ENCODE measurements at regions not wholly inside any gene's neighbourhood (a gene's known extent, or its start where the extent isn't known, plus 50 kb on each side); places are given as distances from the start of the nearest gene placed in this dataset.

- ATAC-seq (ENCODE audit: low read depth) (no peak), DNase-seq (no peak)
- no peak overlapping the region for H3K9ac ChIP-seq (ENCODE audit: low read depth, low read length)
- H3K14ac ChIP-seq (replicated peaks; ENCODE audit: low read depth, low read length) = no peak overlapping the region
- H4K5ac ChIP-seq (ENCODE audit: low read depth, low read length) = no peak overlapping the region
- H3K36me3 ChIP-seq (ENCODE audit: control insufficient read depth, insufficient read depth, low read length) = no peaks in the 10 kb centered on the region
- no peak overlapping the region for H2BK20ac ChIP-seq (ENCODE audit: low read depth, low read length)
- ChIA-PET CTCF (no interaction called here), POLR2A (ENCODE audit: unreplicated experiment) (no interaction called here)
- no peak overlapping the region for H3K27ac ChIP-seq (ENCODE audit: insufficient read depth, low read length)
- H3K4me2 ChIP-seq (ENCODE audit: low read depth, low read length) = no peak overlapping the region
- no peaks in the 10 kb centered on the region for H3K4me1 ChIP-seq (ENCODE audit: control insufficient read depth, insufficient read depth, low read length)
- H3K9me3 ChIP-seq (ENCODE audit: control insufficient read depth, insufficient read depth, low read length) = peaks cover 5% of the 10 kb centered on the region
- no peak overlapping the region for H3K56ac ChIP-seq (ENCODE audit: extremely low read depth, insufficient read depth, low read length)
- H2AK5ac ChIP-seq (ENCODE audit: low read depth, low read length) = no peak overlapping the region
- dilution Hi-C loops (cut with HindIII; ENCODE audit: low sequenced_read_pairs, unreplicated experiment) = no loop called here
- no CpG with 5 or more reads among the region's 9 CpGs for WGBS, 2 experiments (ENCODE audit: extremely low coverage in 2 of 2, insufficient read length in 1 of 2)
- no peak overlapping the region for H2AFZ ChIP-seq (replicated peaks; ENCODE audit: low read length, poor library complexity)
- H3K4ac ChIP-seq (ENCODE audit: low read depth, low read length) = no peak overlapping the region
- no TSS peak for BruUV-seq (replicated peaks)
- no peaks in the 10 kb centered on the region for H3K79me1 ChIP-seq (ENCODE audit: low read depth in 1 of 2, low read length in 2 of 2)
- no peak overlapping the region for H3K18ac ChIP-seq (ENCODE audit: low read depth, low read length)
- no peak overlapping the region for H3K23ac ChIP-seq (ENCODE audit: low read depth, low read length)
- no peak overlapping the region for H2BK5ac ChIP-seq (ENCODE audit: low read depth, low read length, poor library complexity, severe bottlenecking)
- no peak overlapping the region for H4K8ac ChIP-seq (ENCODE audit: low read depth in 2 of 2, low read length in 2 of 2)
- no peak overlapping the region for H2BK15ac ChIP-seq (ENCODE audit: low read depth, low read length)
- in situ Hi-C loops (cut with MboI; ENCODE audit: low sequenced_read_pairs) = no loop called here
- TF ChIP-seq POLR2A (IDR thresholded peaks at IDR 0.05; ENCODE audit: low read depth, low read length) (no peak), RAD21 (IDR thresholded peaks at IDR 0.05; ENCODE audit: low read length) (no peak), CEBPB (IDR thresholded peaks at IDR 0.05; ENCODE audit: low read depth, low read length) (no peak), MXI1 (IDR thresholded peaks at IDR 0.05; ENCODE audit: borderline replicate concordance, low read depth, low read length) (no peak), MAFK (IDR thresholded peaks at IDR 0.05; ENCODE audit: low read depth, low read length) (no peak), RCOR1 (IDR thresholded peaks at IDR 0.05; ENCODE audit: insufficient replicate concordance, low read length) (no peak), CHD1 (IDR thresholded peaks at IDR 0.05; ENCODE audit: low read depth, low read length) (no peak), BHLHE40 (IDR thresholded peaks at IDR 0.05; ENCODE audit: low read depth, low read length) (no peak), ELK1 (IDR thresholded peaks at IDR 0.05; ENCODE audit: borderline replicate concordance, low read depth, low read length) (no peak), SMC3 (IDR thresholded peaks at IDR 0.05; ENCODE audit: low read depth, low read length) (no peak), NFE2L2 (IDR thresholded peaks at IDR 0.05; ENCODE audit: low read depth, low read length) (no peak), MAZ (IDR thresholded peaks at IDR 0.05; ENCODE audit: borderline replicate concordance, low read depth, low read length) (no peak), RFX5 (IDR thresholded peaks at IDR 0.05; ENCODE audit: low read depth, low read length) (no peak)
- no peaks in the 10 kb centered on the region for H3K27me3 ChIP-seq (ENCODE audit: control insufficient read depth, insufficient read depth, low read length)
- no peak overlapping the region for H2AK9ac ChIP-seq (replicated peaks; ENCODE audit: low read depth, low read length, poor library complexity)
- no peaks in the 10 kb centered on the region for H3K9me1 ChIP-seq (ENCODE audit: insufficient read depth, low read length)
- H3K4me3 ChIP-seq (ENCODE audit: insufficient read depth, low read depth, low read length) = no peak overlapping the region
- H4K91ac ChIP-seq (ENCODE audit: insufficient read depth, low read depth, low read length) = no peak overlapping the region
- intact Hi-C loops (cut with micrococcal nuclease) = no loop called here
- H2BK120ac ChIP-seq (ENCODE audit: low read depth, low read length) = no peak overlapping the region
- no peaks in the 10 kb centered on the region for H4K20me1 ChIP-seq (ENCODE audit: insufficient read depth, low read length)
These were observed 233.2 kb upstream of the AUTS2 start for GRCh38 chr7:69364813-69365643.

Measured in IMR-90 (cell line).